WTC11 (cell line): ENCODE measurements at regions not wholly inside any gene's neighbourhood (a gene's known extent, or its start where the extent isn't known, plus 50 kb on each side); places are given as distances from the start of the nearest gene placed in this dataset.

ENCODE experiments used
- ATAC-seq: fragments of 200-7000 bp; cut with Tn5 transposase; 2 replicates; pipeline ENCODE4 v1.10.0; 2021; ENCODE audit warnings: mild to moderate bottlenecking, moderate library complexity
- CTCF ChIA-PET: fragments of 300-600 bp; sonication (Branson Sonifier 250); formaldehyde crosslinking; loops from one replicate; lab custom pipeline; 2021; ENCODE audit warnings: antibody characterized with exemption; lab: Charles Lee
- POLR2A ChIA-PET: fragments of 350-600 bp; sonication (Branson Sonifier 250); formaldehyde crosslinking; loops from one replicate; lab custom pipeline; 2021; ENCODE audit warnings: antibody characterized with exemption; lab: Charles Lee
- DNase-seq: peaks from one replicate; pipeline ENCODE4 v3.0.0; 2021; ENCODE audit warnings: low spot score
- H3K27ac Mint-ChIP-seq: 2 replicates; pipeline ENCODE4 v1.8.0; 2021; ENCODE audit warnings: mixed read lengths
- H3K27me3 Mint-ChIP-seq: 2 replicates; pipeline ENCODE4 v1.8.0; 2021; ENCODE audit warnings: low read depth, mild to moderate bottlenecking, moderate library complexity, mixed read lengths
- H3K36me3 Mint-ChIP-seq: 2 replicates; pipeline ENCODE4 v1.8.0; 2021; ENCODE audit warnings: mixed read lengths
- H3K4me1 Mint-ChIP-seq: 2 replicates; pipeline ENCODE4 v1.8.0; 2022; ENCODE audit warnings: mixed read lengths
- H3K4me3 Mint-ChIP-seq: 2 replicates; pipeline ENCODE4 v1.8.0; 2021; ENCODE audit warnings: mild to moderate bottlenecking, moderate library complexity, mixed read lengths
- H3K9me3 Mint-ChIP-seq: 2 replicates; pipeline ENCODE4 v1.8.0; 2021; ENCODE audit warnings: mixed read lengths
- ATF1 ChIP-seq: sonication (generic); formaldehyde crosslinking; IDR thresholded peaks from 2 replicates; pipeline ENCODE4 v1.8.1; 2023; ENCODE audit warnings: mild to moderate bottlenecking, moderate library complexity, missing genetic modification reagents
- HMGA2 ChIP-seq: fragments of 250-450 bp; sonication (Bioruptor Pico); IDR thresholded peaks from 2 replicates; pipeline ENCODE4 v1.4.0; 2021; ENCODE audit warnings: mild to moderate bottlenecking, moderate library complexity
- JAZF1 ChIP-seq: fragments of 250-450 bp; sonication (Bioruptor Pico); IDR thresholded peaks from 2 replicates; pipeline ENCODE4 v1.9.0; 2021; ENCODE audit warnings: moderate library complexity, mild to moderate bottlenecking, inconsistent platforms
- JUN ChIP-seq: sonication (generic); formaldehyde crosslinking; IDR thresholded peaks from 2 replicates; pipeline ENCODE4 v1.8.0; 2023; ENCODE audit warnings: mild to moderate bottlenecking, missing genetic modification reagents
- MYBL2 ChIP-seq: sonication (generic); formaldehyde crosslinking; IDR thresholded peaks from 2 replicates; pipeline ENCODE4 v1.8.1; 2023; ENCODE audit warnings: mild to moderate bottlenecking, moderate library complexity, missing genetic modification reagents
- NFYB ChIP-seq: sonication (generic); formaldehyde crosslinking; conservative IDR thresholded peaks from 2 replicates; pipeline ENCODE4 v1.8.0; 2022; ENCODE audit warnings: low read depth, missing genetic modification reagents
- NR3C1 ChIP-seq: sonication (generic); formaldehyde crosslinking; conservative IDR thresholded peaks from 2 replicates; pipeline ENCODE4 v1.8.1; 2023; ENCODE audit warnings: low read depth, mild to moderate bottlenecking, missing genetic modification reagents
- OVOL2 ChIP-seq: fragments of 250-450 bp; sonication (Bioruptor Pico); IDR thresholded peaks from 2 replicates; pipeline ENCODE4 v1.9.0; 2021; ENCODE audit warnings: mild to moderate bottlenecking, borderline replicate concordance
- TEAD4 ChIP-seq: sonication (generic); formaldehyde crosslinking; IDR thresholded peaks from 2 replicates; pipeline ENCODE4 v1.8.0; 2022; ENCODE audit warnings: mild to moderate bottlenecking, missing genetic modification reagents
- ZBTB21 ChIP-seq: sonication (generic); formaldehyde crosslinking; IDR thresholded peaks from 2 replicates; pipeline ENCODE4 v1.8.1; 2023; ENCODE audit warnings: mild to moderate bottlenecking, missing genetic modification reagents, borderline replicate concordance
- ZNF138 ChIP-seq: sonication (generic); formaldehyde crosslinking; conservative IDR thresholded peaks from 2 replicates; pipeline ENCODE4 v1.8.1; 2022; ENCODE audit warnings: mild to moderate bottlenecking, moderate library complexity, missing genetic modification reagents
- ZNF396 ChIP-seq: fragments of 250-450 bp; sonication (Bioruptor Pico); IDR thresholded peaks from 2 replicates; pipeline ENCODE4 v1.8.0; 2021; ENCODE audit warnings: mild to moderate bottlenecking, moderate library complexity, borderline replicate concordance
- ZNF671 ChIP-seq: fragments of 250-450 bp; sonication (Bioruptor Pico); IDR thresholded peaks from 2 replicates; pipeline ENCODE4 v1.8.0; 2021; ENCODE audit warnings: mild to moderate bottlenecking
- TF ChIP-seq, protein P1 (sequence below): sonication (generic); formaldehyde crosslinking; IDR thresholded peaks from 2 replicates; pipeline ENCODE4 v1.8.0; 2023; ENCODE audit warnings: missing genetic modification reagents, mild to moderate bottlenecking, borderline replicate concordance
- TF ChIP-seq, protein P2 (sequence below): sonication (generic); formaldehyde crosslinking; IDR thresholded peaks from 2 replicates; pipeline ENCODE4 v1.8.1; 2022; ENCODE audit warnings: low read depth, mild to moderate bottlenecking, moderate library complexity, missing genetic modification reagents, borderline replicate concordance
- TF ChIP-seq, protein P3 (sequence below): sonication (generic); formaldehyde crosslinking; conservative IDR thresholded peaks from 2 replicates; pipeline ENCODE4 v1.8.1; 2022; ENCODE audit warnings: mild to moderate bottlenecking, missing genetic modification reagents
- TF ChIP-seq, protein P4 (sequence below): sonication (generic); formaldehyde crosslinking; conservative IDR thresholded peaks from 2 replicates; pipeline ENCODE4 v1.8.1; 2023; ENCODE audit warnings: mild to moderate bottlenecking, low read depth, missing genetic modification reagents, moderate library complexity
- TF ChIP-seq, protein P5 (sequence below): fragments of 200-600 bp; IDR thresholded peaks from 2 replicates; pipeline ENCODE4 v1.8.0; 2022; ENCODE audit warnings: antibody characterized with exemption
- TF ChIP-seq, protein P6 (sequence below): sonication (generic); formaldehyde crosslinking; IDR thresholded peaks from 2 replicates; pipeline ENCODE4 v1.8.1; 2023; ENCODE audit warnings: mild to moderate bottlenecking, missing genetic modification reagents
- TF ChIP-seq, protein P7 (sequence below): sonication (generic); formaldehyde crosslinking; IDR thresholded peaks from 2 replicates; pipeline ENCODE4 v1.8.0; 2022; ENCODE audit warnings: mild to moderate bottlenecking, missing genetic modification reagents

DNA sequence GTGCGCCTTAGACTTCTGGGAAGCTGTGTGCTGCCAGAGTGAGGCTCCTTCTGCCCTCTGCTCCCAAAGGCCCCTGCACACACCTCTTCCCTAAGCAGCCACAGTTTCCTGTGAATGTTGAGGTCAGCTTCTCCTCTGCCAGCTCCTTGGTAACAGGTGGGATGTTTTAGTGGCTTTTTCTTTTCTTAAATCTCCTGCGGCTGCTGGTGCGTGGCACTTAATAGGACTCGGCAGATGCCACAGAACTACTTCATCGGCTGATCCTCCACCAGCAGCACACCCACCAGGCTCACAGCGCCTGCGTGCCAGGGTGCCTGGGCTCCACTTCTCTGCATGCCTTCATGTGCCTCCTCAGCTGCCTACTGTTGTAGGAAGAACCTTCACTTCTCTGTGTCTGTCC lies 87.8 kb downstream of the RCN1 start (continued):
- TF ChIP-seq, protein P1, sequence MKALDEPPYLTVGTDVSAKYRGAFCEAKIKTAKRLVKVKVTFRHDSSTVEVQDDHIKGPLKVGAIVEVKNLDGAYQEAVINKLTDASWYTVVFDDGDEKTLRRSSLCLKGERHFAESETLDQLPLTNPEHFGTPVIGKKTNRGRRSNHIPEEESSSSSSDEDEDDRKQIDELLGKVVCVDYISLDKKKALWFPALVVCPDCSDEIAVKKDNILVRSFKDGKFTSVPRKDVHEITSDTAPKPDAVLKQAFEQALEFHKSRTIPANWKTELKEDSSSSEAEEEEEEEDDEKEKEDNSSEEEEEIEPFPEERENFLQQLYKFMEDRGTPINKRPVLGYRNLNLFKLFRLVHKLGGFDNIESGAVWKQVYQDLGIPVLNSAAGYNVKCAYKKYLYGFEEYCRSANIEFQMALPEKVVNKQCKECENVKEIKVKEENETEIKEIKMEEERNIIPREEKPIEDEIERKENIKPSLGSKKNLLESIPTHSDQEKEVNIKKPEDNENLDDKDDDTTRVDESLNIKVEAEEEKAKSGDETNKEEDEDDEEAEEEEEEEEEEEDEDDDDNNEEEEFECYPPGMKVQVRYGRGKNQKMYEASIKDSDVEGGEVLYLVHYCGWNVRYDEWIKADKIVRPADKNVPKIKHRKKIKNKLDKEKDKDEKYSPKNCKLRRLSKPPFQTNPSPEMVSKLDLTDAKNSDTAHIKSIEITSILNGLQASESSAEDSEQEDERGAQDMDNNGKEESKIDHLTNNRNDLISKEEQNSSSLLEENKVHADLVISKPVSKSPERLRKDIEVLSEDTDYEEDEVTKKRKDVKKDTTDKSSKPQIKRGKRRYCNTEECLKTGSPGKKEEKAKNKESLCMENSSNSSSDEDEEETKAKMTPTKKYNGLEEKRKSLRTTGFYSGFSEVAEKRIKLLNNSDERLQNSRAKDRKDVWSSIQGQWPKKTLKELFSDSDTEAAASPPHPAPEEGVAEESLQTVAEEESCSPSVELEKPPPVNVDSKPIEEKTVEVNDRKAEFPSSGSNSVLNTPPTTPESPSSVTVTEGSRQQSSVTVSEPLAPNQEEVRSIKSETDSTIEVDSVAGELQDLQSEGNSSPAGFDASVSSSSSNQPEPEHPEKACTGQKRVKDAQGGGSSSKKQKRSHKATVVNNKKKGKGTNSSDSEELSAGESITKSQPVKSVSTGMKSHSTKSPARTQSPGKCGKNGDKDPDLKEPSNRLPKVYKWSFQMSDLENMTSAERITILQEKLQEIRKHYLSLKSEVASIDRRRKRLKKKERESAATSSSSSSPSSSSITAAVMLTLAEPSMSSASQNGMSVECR (CRISPR knock-in tag), result no peak
- TF ChIP-seq ZNF138 (CRISPR knock-in tag) (no peak), NR3C1 (CRISPR knock-in tag) (no peak), OVOL2 (CRISPR knock-in tag) (no peak), TEAD4 (CRISPR knock-in tag) (no peak), NFYB (CRISPR knock-in tag) (no peak)
- TF ChIP-seq, protein P2, sequence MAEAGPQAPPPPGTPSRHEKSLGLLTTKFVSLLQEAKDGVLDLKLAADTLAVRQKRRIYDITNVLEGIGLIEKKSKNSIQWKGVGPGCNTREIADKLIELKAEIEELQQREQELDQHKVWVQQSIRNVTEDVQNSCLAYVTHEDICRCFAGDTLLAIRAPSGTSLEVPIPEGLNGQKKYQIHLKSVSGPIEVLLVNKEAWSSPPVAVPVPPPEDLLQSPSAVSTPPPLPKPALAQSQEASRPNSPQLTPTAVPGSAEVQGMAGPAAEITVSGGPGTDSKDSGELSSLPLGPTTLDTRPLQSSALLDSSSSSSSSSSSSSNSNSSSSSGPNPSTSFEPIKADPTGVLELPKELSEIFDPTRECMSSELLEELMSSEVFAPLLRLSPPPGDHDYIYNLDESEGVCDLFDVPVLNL (CRISPR knock-in tag), result no peak
- TF ChIP-seq, protein P3, sequence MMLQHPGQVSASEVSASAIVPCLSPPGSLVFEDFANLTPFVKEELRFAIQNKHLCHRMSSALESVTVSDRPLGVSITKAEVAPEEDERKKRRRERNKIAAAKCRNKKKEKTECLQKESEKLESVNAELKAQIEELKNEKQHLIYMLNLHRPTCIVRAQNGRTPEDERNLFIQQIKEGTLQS (CRISPR knock-in tag), result no peak
- TF ChIP-seq, protein P4, sequence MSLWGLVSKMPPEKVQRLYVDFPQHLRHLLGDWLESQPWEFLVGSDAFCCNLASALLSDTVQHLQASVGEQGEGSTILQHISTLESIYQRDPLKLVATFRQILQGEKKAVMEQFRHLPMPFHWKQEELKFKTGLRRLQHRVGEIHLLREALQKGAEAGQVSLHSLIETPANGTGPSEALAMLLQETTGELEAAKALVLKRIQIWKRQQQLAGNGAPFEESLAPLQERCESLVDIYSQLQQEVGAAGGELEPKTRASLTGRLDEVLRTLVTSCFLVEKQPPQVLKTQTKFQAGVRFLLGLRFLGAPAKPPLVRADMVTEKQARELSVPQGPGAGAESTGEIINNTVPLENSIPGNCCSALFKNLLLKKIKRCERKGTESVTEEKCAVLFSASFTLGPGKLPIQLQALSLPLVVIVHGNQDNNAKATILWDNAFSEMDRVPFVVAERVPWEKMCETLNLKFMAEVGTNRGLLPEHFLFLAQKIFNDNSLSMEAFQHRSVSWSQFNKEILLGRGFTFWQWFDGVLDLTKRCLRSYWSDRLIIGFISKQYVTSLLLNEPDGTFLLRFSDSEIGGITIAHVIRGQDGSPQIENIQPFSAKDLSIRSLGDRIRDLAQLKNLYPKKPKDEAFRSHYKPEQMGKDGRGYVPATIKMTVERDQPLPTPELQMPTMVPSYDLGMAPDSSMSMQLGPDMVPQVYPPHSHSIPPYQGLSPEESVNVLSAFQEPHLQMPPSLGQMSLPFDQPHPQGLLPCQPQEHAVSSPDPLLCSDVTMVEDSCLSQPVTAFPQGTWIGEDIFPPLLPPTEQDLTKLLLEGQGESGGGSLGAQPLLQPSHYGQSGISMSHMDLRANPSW (CRISPR knock-in tag), result no peak
- TF ChIP-seq, all 79 proteins: peak for 0

DNA sequence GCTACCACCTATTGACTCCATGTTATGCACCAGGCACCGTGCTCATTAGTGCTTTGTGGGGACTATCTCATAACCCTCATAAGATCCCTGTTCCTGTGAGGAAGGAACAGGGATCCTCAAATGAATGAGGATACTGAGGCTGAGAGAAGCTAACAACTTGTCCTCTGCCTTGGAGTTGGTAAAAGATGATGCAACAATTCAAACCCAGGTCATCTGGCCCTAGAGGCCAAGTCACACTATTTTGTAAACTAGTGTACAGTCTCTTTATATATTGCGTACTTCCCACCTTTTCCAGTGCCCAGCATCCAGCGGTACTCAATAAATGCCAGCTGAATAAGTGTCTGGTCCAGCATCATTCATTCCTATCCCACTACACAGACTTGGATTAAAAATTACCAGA lies 92.6 kb downstream of the RCN1 start:
- Mint-ChIP-seq H3K27ac (no peak overlapping the region), H3K27me3 (no peaks in the 10 kb centered on the region; the same call in 1 of the 2 replicates), H3K4me1 (peaks cover 4% of the 10 kb centered on the region; the same call in 1 of the 2 replicates), H3K9me3 (no peaks in the 10 kb centered on the region), H3K36me3 (no peaks in the 10 kb centered on the region), H3K4me3 (no peak overlapping the region)
- TF ChIP-seq MYBL2 (CRISPR knock-in tag), result no peak
- TF ChIP-seq ZBTB21 (CRISPR knock-in tag), result no peak
- no peak for TF ChIP-seq ZNF671 (CRISPR knock-in tag)
- no peak for TF ChIP-seq HMGA2 (CRISPR knock-in tag)
- no peak for TF ChIP-seq JAZF1 (CRISPR knock-in tag)
- POLR2A ChIA-PET, result no interaction called here
- CTCF ChIA-PET, result interaction anchor here (2.9 kb wide), 1 partner anchor 8 kb away, joined by 13 read pairs; no protein-coding TSS in a partner anchor
- ATAC-seq (no peak), DNase-seq (no peak)

DNA sequence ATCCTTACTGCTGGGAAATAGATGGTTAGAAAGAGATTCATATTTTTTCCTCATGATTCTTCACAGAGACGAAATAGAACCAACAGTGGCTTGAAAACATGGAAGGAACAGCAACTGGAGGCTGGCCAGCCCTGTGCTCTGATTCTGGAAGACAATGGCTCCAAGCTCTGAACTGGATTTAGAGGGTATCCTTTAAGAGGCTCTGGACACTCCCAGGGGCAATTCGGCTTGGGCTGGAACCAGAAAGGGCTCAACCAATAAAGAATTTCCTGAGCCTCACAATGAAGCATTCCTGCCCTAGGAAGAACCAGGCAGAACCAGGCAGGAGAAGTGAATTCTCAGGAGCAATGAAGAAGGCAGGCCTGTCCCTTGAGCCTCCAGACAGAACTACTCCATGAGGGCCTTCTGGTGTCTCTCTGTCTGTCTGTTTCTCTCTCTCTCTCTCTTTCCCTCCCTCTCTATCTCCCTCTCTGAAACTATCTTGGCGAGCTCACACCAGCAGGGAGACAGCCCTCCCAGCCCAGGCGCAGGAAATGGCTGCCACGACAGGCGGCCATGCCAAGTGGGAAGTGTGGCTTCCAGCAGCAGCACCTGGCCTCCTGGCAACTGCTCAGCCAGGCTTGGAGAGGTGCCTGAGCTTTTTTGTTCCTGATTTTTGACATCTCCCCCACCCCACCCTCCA lies 93.3 kb downstream of the RCN1 start:
- ChIA-PET POLR2A (no interaction called here), CTCF (interaction anchor here (2.9 kb wide), 1 partner anchor 8 kb away, joined by 13 read pairs; no protein-coding TSS in a partner anchor)
- Mint-ChIP-seq H3K27ac (no peak overlapping the region), H3K36me3 (no peaks in the 10 kb centered on the region), H3K27me3 (no peaks in the 10 kb centered on the region; the same call in 1 of the 2 replicates), H3K4me1 (peaks cover 4% of the 10 kb centered on the region; the same call in 1 of the 2 replicates), H3K9me3 (no peaks in the 10 kb centered on the region), H3K4me3 (no peak overlapping the region)
- ATAC-seq (no peak), DNase-seq (no peak)
- no peak for TF ChIP-seq ZNF396
- TF ChIP-seq, protein P5, sequence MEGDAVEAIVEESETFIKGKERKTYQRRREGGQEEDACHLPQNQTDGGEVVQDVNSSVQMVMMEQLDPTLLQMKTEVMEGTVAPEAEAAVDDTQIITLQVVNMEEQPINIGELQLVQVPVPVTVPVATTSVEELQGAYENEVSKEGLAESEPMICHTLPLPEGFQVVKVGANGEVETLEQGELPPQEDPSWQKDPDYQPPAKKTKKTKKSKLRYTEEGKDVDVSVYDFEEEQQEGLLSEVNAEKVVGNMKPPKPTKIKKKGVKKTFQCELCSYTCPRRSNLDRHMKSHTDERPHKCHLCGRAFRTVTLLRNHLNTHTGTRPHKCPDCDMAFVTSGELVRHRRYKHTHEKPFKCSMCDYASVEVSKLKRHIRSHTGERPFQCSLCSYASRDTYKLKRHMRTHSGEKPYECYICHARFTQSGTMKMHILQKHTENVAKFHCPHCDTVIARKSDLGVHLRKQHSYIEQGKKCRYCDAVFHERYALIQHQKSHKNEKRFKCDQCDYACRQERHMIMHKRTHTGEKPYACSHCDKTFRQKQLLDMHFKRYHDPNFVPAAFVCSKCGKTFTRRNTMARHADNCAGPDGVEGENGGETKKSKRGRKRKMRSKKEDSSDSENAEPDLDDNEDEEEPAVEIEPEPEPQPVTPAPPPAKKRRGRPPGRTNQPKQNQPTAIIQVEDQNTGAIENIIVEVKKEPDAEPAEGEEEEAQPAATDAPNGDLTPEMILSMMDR, result no peak
- TF ChIP-seq JUN (CRISPR knock-in tag), result no peak
- no peak for TF ChIP-seq ATF1 (CRISPR knock-in tag)
- TF ChIP-seq, protein P6, sequence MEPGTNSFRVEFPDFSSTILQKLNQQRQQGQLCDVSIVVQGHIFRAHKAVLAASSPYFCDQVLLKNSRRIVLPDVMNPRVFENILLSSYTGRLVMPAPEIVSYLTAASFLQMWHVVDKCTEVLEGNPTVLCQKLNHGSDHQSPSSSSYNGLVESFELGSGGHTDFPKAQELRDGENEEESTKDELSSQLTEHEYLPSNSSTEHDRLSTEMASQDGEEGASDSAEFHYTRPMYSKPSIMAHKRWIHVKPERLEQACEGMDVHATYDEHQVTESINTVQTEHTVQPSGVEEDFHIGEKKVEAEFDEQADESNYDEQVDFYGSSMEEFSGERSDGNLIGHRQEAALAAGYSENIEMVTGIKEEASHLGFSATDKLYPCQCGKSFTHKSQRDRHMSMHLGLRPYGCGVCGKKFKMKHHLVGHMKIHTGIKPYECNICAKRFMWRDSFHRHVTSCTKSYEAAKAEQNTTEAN (CRISPR knock-in tag), result no peak
- TF ChIP-seq, protein P7, sequence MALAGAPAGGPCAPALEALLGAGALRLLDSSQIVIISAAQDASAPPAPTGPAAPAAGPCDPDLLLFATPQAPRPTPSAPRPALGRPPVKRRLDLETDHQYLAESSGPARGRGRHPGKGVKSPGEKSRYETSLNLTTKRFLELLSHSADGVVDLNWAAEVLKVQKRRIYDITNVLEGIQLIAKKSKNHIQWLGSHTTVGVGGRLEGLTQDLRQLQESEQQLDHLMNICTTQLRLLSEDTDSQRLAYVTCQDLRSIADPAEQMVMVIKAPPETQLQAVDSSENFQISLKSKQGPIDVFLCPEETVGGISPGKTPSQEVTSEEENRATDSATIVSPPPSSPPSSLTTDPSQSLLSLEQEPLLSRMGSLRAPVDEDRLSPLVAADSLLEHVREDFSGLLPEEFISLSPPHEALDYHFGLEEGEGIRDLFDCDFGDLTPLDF, result no peak
